Activated CD8-positive, alpha-beta memory T cell treated with anti-CD3 and anti-CD28 coated beads for 24 hours (primary cell): ENCODE measurements at regions not wholly inside any gene's neighbourhood (a gene's known extent, or its start where the extent isn't known, plus 50 kb on each side); places are given as distances from the start of the nearest gene placed in this dataset.
A peak's percentile ranks its signal among the peaks of the same experiment; 100 is the strongest.

Experiments used
- DNase-seq: peaks from one replicate; pipeline ENCODE4 v3.0.0-alpha.2; 2020

DNA sequence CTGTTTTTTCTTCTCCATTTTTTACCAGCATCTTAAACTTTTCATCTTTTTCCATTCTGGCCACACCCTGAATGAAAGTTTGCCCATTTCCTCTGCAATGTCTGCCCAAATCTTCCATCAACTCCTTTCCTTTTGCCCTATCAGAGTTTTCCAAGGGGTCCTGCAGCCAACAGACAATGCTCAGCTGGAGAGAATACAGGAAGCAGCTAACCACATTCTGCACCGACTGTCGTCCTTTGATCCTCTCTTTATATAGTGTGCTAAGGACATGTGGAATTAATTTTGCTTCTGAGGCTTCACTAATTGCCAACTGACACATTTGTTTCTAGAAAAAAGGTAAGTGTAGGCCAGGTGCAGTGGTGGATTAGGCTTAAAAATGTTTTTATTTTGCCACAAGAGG is 50.5 kb upstream of the DLX2 start:
- no peak for DNase-seq

DNA sequence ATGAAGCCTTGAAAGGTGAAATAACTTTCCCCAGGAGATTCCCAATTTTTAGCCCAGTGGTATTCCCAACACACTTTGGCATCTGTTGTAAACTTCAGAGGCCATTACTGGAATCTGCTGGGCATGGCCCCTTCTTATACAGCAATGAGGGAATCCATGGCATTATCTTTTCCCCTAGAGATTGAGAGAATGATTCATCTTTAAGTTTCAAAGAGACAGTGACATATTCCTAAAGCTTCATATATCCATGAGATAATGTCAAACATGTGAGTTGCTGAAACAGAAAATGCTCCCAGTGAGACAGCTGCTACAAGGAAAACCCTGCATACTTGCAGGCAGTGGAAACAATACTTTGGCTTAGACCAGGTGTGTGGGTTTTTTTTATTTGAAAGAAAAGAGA is 51.1 kb upstream of the DLX2 start:
- no peak for DNase-seq

DNA sequence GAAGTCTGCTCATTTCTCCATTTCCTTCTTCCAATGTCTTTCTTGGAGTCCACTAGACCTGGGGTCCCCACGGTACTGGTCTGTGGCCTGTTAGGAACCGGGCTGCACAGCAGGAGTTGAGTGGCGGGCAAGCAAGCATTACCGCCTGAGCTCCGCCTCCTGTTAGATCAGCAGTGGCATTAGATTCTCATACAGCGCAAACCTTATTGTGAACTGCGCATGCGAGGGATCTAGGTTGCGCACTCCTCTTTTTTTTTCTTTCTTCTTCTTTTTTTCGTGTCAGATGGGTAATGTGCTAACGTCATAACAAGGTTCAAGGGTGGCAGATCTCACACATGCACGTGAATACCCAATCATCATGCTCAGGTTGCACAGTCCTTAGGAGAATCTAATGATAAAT is 53.1 kb upstream of the DLX2 start:
- DNase-seq: no peak

DNA sequence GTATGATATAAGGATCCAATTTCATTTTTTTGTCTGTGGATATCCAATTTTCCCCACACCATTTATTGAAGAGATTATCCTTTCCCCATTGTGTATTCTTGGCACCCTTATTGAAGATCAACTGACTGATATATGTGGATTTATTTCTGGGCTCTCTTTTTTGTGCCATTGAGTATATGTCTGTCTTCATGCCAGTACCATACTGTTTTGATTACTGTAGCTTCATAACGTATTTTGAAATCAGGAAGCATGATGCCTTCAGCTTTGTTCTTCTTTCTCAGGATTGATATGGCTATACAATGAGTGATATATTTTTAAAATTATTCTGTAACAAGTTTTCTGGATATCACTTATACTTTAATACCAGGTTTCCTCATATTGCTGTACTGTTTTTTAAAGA is 58.1 kb upstream of the DLX2 start:
- no peak for DNase-seq

DNA sequence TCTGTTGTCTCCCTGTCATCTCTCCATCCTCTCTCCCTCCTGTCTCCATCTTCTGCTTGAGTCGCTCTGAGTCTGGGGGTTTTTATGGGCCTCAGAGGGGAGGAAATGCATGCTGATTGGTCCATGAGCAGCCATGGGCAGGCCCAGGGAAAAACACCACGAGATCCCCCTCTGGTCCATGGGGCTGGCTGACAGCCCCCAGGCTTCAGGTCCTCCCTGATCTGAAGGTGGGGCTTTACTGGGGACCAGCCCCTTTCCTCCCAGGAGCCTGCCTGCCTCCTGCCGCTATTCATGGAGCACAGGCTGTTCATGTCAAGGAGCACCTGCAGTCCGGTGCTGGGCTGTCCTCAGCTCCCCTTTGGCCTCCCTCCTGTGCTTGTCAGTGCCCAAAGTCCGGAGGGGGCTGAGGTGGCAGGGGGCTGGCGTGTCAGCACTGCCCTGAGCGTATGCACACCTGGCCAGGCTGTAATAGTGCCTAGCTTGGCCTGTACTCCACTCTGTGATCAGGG is 59.6 kb upstream of the DLX2 start:
- no peak for DNase-seq

DNA sequence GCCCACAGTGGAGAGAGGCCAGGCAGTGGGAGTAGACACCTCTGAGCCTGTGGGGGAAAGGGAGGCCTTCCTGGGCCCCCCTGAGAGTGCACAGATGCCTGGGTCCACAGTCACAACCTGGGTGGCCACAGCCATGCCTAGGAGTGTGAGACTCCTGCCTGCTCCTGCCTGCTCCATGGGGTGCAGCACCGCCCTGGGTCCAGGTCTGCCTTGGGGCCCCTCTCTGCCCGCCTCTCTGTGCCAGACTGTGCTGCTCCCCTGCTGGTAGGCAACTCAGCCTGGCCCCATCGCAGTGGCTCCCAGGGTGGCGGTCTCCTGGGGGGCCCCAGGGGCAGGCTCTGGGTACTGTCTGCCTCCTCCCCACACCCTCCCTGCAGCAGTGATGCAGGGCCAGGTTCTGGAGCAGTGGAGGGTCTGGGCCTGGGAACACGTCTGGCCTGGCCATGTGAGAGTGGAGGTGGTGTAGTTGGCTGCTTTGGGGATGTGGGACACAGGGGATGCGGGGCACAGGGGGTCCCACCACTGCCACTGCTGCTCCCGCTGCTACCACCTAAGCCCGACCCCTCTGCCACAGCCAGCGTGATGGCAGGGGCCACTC is 60.1 kb upstream of the DLX2 start:
- no peak for DNase-seq

DNA sequence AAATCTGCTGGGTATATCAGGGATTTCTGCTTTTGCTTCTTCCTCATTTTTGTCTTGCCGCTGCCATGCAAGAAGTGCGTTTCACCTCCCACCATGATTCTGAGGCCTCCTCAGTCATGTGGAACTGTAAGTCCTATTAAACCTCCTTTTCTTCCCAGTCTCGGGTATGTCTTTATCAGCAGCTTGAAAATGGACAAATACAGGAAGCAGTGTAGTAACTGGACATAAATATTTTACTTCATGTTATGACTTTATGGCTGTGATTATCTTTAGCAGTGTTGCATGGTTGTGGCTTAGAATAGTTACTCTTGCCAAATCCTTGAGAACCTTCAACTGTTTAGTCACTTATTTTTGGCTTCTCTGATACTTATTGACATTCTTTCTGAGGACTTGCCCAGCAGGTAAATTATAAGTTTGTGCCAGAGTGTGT is 66.2 kb upstream of the DLX2 start:
- DNase-seq: no peak

DNA sequence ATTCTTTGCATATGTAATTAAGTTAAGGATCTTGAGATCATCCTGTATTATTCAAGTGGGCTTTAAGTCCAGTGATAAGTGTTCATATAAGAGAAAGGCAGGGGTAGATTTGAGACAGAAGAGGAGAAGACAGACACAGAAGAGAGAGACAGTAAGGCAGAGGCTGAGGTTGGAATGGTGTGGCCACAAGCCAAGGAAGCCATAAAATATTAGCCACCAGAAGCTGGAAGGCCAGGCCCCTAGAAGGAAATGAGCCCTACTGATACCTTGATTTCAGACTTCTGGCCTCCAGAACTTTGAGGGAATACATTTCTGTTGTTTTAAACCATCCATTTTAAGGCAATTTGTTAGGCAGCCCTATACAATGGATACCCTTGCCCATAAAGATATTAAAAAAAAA is 66.9 kb upstream of the DLX2 start:
- no peak for DNase-seq

DNA sequence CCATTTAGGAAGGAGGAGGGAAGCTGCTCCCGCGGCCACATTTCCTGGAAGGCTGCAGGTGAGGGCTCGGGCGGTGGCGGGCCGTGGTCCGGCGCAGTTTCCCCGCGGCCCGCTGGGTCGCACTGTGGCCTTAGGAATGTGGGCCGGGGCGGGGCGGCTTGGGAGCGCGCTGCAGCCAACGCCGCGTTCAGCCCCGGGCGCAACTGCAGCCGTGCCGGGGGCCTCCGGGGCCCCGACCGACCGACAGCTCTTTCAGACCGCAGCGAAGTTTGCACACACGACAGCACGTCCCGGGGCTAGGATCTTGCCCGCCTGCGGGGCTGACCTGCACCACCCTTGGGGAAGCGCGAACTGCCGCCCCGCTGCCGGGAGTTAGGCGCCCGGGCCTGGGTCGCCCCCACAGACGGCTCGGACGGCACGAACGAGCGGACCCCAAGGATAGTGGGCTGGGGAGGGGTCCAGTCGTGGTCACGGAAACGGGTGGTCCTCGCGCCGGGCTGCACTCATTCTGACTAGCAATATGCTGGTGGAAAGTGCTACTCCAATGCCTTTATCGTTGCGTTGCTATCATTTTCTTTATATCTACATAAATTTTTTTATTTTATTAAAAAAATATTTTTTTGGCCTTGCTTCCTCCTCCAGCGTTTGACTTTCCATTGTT is 69.9 kb upstream of the DLX2 start:
- DNase-seq: peak; percentile 86

DNA sequence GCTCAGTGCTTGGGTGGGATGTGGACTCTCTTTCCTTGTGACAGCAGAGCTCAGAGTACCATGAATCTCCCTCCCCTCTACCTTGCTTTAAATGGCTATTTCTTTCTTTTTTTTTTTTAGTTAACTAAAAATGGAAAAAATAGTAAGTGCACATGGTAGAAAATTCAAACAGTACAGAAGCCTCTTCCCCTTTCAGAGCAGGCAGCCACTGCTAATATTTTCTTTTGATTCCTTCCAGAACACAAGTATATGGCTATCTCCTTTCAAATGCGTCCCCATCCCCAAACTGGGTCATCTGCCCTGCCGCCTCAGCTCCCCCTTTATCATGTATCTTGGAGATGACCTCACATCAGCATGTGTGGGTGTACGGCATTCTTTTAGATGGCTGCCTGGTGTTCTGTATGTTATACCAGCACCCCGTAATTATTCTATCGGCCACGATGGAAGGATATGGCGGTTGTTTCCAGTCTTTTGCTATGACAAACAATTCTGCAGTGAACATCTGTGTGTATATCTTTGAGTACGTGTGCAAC is 70.5 kb upstream of the DLX2 start:
- DNase-seq: no peak

DNA sequence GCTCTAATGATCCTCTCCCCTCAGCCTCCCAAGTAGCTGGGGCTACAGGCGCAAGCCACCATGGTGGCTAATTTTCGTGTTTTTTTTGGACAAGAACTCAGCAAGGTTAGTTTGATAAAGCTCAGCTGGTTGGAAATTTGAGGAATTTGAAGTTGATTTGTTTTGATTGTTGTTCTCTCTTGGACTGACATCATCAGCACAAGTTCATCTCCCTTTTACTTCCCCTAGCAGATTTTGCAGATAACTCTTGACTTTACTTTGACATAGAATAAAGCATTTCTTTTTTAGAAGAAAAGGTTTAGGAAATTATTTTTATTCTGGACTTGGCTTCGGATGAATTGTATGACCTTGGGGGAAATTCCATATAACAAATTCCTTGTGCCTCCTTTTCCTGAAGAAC is 74.9 kb upstream of the DLX2 start:
- no peak for DNase-seq

DNA sequence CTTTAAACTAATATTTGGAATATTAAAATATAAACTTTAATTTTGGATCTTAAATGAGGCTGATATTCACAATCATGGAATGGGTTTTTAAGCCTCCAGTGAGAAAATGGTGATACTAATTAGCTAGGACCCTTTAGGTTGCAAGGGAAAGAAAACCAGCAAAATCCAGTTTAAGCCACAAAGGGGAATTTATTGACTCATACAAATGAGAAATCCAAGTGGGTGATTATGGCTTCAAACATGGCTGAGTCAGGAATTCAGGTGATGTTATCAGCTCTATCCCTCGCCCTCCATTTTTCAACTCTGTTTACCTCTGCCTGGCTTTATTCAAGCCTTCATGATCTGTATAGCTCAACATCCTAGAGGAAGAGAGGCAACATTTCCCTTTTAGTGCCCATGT is 75.3 kb upstream of the DLX2 start:
- DNase-seq: no peak

DNA sequence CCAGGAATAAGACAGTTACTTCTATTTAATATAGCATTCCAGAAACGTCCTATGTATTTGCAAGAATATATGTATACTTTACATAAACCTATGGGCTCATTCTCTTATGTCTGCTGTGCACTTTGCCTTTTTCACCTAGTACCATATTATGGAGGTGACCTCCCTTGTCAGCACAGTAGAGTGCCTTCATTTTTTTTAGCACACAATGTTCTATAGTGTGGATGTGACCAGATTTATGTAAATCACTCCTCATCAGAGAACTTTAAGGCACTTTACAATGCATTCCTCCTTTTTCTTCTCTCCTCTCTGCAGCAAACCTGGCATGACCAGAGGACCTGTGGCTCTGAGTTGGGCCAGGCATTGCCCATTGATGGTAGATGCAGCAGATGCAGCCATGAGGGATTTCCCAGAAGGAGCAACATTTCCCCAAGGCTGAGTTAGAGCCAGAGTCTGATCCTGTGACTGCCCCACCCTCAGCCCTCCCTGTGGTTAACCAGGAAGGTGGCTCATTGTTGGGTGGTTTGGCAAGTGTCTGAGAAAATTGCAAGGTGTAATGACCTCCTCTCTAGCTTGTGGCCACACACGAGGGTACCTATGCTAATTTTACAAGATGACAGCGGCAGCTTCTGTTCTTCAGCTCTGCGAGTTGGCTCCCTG is 76.5 kb upstream of the DLX2 start:
- no peak for DNase-seq

DNA sequence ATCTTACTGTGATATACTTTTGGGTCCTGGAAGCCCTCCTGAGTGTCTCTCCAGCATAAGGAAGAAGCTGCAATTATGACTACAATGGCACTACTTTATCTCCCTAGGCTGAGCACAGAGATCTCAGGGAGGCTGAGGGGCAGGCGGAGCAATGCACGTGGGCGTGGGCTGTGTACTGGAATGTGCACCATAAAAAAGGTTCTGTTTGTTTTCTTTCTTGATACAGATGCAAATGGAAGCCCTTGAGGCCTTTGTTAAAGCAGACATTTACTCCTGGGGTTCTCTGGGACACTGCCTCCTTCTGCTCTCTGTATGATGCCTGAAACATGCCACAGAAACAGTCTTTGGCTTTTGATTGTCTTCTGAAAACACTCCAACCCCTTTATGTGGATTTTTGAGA is 79.1 kb upstream of the DLX2 start:
- no peak for DNase-seq

DNA sequence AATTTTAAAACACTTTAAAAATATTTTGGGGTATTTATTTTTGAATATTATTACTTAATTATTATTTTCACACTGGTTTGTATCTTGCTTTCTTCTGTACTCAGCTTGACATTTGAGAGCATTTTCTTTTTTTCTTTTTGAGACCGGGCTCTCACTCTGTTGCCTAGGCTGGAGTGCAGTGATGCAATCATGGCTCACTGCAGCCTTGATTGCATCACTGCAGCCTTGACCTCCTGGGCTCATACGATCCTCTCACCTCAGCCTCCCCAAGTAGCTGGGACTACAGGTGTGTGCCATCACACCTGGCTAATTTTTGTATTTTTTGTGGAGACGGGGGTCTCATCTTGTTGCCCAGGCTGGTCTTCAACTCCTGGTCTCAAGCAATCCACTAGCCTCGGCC is 79.9 kb upstream of the DLX2 start:
- DNase-seq: no peak

DNA sequence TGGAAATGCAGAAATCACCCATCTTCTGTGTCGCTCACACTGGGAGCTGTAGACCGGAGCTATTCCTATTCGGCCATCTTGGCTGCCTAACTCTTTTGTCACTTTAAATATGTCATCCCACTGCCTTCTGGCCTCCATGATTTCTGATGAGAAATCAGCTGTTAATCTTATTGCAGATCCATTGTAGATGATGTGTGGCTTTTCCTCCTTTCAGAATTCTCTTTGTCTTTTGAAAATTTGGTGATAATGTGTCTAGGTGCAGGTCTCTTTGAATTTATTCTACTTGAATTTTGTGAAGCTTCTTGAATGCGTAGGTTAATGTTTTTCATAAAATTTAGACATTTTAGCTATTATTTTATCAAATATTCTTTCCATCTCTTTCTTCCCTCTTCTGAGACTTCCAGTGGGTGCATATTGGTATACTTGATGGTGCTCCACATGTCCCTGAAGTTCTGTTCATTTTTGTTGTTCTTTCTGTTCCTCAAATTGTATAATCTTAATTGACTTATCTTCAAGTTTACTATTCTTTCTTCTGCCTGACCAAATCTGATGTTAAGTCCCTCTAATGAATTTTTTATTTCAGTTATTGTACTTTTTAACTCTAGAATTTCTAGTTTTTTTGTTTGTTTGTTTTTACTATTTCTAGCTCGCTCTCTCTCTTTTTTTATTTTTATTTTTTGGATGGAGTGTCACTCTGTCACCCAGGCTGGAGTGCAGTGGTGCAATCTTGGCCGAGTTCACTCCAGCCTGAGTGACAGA is 90.8 kb upstream of the DLX2 start:
- DNase-seq: no peak

DNA sequence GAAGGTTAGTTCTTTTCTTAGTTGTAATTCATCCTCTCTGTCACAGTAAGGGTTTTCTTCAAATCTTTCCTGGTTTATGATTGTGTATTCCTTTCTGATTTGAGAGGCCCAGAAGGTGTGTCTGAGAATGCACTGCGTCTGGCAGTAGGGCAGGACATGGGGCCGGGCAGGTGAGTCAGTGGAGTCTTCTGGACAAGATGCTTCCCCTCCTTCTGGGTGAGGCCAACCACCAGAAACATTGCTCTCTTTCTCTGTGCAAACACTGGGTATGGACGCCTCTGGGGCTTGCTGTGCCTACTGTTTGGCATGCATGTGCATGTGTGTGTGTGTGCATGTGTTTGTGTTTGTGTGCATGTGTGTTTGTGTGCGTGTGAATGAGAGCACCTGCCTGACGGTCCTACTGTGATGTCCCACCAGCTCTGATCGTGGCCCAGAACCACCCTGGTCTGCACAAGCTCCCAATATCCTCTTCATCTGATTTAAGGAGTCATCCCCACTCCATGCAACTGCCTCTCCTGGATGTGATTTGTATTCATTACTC is 93.2 kb upstream of the DLX2 start:
- DNase-seq: no peak

DNA sequence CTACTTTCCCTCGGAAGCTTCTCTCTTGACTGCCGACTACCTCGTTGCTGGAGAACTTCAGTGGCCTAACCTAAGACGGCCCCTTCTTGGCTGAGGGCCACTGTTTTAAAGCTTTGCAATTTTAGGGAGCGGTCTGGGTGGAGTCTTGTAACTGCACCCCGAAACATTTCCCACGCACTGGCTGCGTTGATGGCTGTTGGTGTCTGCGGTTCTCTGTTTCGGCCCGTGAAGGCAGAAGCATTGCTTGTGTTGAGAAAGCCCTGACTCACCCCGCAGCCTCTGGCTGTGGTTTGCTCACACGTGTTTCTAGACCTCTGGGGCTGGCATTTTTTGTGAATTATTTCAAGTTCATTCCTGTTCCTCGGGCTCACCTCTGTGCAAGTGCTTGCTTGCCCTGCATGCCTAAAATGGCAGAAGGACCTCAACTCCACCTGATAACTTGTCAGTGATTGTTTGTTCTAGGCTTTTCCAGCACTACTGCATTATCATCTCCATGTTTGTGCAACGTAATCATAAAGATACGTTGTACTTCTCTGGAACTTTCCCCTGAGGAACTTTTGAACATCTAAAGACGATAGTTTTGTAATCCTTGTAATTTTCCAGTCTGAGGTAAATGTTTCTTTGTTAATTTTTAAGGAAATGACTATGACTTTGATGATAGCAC is 94.2 kb upstream of the DLX2 start:
- peak; percentile 73 for DNase-seq

DNA sequence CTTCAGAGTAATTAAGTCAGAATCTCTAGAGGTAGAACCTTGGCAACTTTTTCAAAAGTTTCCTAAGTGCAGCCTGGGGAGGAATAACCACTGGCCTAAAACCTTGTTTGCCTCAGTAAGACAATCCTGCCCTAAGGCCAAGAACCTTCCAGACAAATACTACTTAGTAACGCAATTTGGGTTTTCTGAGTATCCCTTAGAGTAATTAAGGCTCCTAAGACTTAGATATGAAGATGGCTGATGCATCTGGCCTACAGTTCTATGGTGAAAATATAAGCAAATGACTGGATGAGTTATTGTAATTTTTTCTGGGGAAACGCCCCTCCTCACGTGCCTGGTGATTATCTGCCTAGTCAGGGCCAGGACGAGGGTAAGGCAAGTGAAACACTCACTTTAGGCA is 95.7 kb upstream of the DLX2 start:
- DNase-seq: no peak

DNA sequence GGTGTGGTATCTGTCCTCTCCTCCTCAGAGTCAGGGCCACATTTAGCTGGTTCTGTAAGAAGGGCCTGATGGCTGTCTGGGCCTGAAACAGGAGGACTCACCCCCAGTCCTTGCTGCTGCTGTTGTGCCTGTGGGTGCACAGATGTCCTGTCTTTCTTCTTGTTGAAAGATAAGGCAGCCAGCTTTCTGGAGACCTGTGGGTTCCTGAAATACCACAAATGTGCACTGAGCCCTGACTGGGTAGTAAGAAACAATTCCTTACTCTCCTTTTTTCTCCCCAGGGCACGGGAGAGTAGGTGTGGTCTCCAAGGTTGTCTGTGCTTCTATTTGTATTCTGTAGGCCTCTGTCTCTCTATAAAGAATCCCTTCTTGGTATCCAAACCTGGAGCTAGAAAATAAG is 96.2 kb upstream of the DLX2 start:
- no peak for DNase-seq

DNA sequence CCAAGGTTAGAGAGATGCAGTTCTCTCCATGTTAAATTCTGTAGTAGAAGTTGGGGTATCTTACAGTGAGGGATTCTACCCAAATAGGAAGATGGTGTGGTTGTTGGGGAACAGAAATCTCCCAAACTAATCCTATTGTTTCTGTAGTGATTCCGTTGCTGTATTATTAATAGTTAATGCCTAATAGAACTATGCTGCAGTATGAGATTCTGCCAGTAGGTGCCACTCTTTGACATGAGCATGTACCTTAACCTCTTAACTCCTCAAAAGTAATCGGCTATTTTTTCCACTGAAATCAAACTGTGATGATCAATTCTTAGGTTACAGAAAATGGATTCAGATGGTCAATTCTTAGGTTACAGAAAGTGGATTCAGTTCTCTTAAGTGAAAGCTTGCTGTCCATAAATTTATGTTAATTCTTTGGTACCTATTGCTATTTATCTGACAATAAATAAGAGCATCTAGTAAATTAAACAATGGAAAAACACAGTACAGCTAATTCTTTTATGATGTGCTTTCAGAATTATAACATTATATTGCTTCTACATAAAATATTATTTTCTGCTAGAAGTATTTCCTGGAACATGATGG is 97.9 kb upstream of the DLX2 start:
- DNase-seq: no peak

DNA sequence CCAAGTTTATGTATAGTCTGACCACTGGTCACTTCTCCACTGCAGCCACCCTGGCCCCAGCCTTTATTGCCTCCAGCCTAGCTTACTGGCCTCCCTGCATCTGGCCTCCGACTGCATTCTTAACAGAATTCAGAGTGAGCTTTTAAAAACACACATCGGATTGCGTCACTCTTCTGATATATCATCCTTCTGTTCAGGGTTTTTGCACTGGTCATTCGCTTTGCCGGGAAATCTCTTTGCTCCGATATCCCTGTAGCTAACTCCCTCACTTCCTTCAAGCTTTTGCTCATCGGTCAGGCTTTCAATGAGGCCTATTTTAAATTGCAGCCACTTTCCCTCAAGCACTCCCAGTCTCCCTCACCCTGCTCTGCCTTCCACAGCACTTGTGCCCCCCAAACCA is 101.6 kb upstream of the DLX2 start:
- DNase-seq: no peak
